ENCODE measurements at regions not wholly inside any gene's neighbourhood (a gene's known extent, or its start where the extent isn't known, plus 50 kb on each side); places are given as distances from the start of the nearest gene placed in this dataset.

- no peaks in the 10 kb centered on the region for H3K36me3 ChIP-seq (ENCODE audit: control insufficient read depth in 3 of 3, insufficient read depth in 3 of 3, low read length in 3 of 3)
- H3K9me3 ChIP-seq (ENCODE audit: control insufficient read depth in 3 of 3, low read length in 3 of 3) = peaks cover 0 to 10% (median 7%) of the 10 kb centered on the region in 3 donors
- H3K4me1 ChIP-seq (ENCODE audit: control insufficient read depth in 3 of 3, insufficient read depth in 3 of 3, low read length in 3 of 3) = no peaks in the 10 kb centered on the region
- H3K4me3 ChIP-seq (ENCODE audit: low read length in 3 of 3) = no peak overlapping the region
- H3K27me3 ChIP-seq (ENCODE audit: control insufficient read depth in 3 of 3, insufficient read depth in 3 of 3, low read length in 3 of 3) = peaks cover 0 to 4% (median 3%) of the 10 kb centered on the region in 3 donors
- no peak overlapping the region for H3K9ac ChIP-seq (ENCODE audit: low read depth in 1 of 3, low read length in 3 of 3)
- H3K27ac ChIP-seq (ENCODE audit: low read depth, low read length) = no peak overlapping the region
Measured at GRCh38 chr2:10520154-10520553, 72.0 kb upstream of the ODC1 start.

- peaks cover 0 to 13% (median 13%) of the 10 kb centered on the region in 3 donors for H3K9me3 ChIP-seq (ENCODE audit: control insufficient read depth in 3 of 3, low read length in 3 of 3)
- no peaks in the 10 kb centered on the region for H3K36me3 ChIP-seq (ENCODE audit: control insufficient read depth in 3 of 3, insufficient read depth in 3 of 3, low read length in 3 of 3)
- peaks cover 0 to 4% (median 3%) of the 10 kb centered on the region in 3 donors for H3K27me3 ChIP-seq (ENCODE audit: control insufficient read depth in 3 of 3, insufficient read depth in 3 of 3, low read length in 3 of 3)
- H3K4me3 ChIP-seq (ENCODE audit: low read length in 3 of 3) = no peak overlapping the region
- no peak overlapping the region for H3K27ac ChIP-seq (ENCODE audit: low read depth, low read length)
- H3K9ac ChIP-seq (ENCODE audit: low read depth in 1 of 3, low read length in 3 of 3) = no peak overlapping the region
- no peaks in the 10 kb centered on the region for H3K4me1 ChIP-seq (ENCODE audit: control insufficient read depth in 3 of 3, insufficient read depth in 3 of 3, low read length in 3 of 3)
Measured at GRCh38 chr2:10519394-10519740, 71.2 kb upstream of the ODC1 start.

- no peaks in the 10 kb centered on the region for H3K36me3 ChIP-seq (ENCODE audit: control insufficient read depth in 3 of 3, insufficient read depth in 3 of 3, low read length in 3 of 3)
- H3K4me1 ChIP-seq (ENCODE audit: control insufficient read depth in 3 of 3, insufficient read depth in 3 of 3, low read length in 3 of 3) = no peaks in the 10 kb centered on the region
- H3K27ac ChIP-seq (ENCODE audit: low read depth, low read length) = no peak overlapping the region
- H3K4me3 ChIP-seq (ENCODE audit: low read length in 3 of 3) = no peak overlapping the region
- H3K27me3 ChIP-seq (ENCODE audit: control insufficient read depth in 3 of 3, insufficient read depth in 3 of 3, low read length in 3 of 3) = peaks cover 0 to 4% (median 3%) of the 10 kb centered on the region in 3 donors
- peaks cover 0 to 15% (median 13%) of the 10 kb centered on the region in 3 donors for H3K9me3 ChIP-seq (ENCODE audit: control insufficient read depth in 3 of 3, low read length in 3 of 3)
- no peak overlapping the region for H3K9ac ChIP-seq (ENCODE audit: low read depth in 1 of 3, low read length in 3 of 3)
Measured at GRCh38 chr2:10518470-10519393, 70.6 kb upstream of the ODC1 start.

- peaks cover 0 to 15% (median 13%) of the 10 kb centered on the region in 3 donors for H3K9me3 ChIP-seq (ENCODE audit: control insufficient read depth in 3 of 3, low read length in 3 of 3)
- H3K36me3 ChIP-seq (ENCODE audit: control insufficient read depth in 3 of 3, insufficient read depth in 3 of 3, low read length in 3 of 3) = no peaks in the 10 kb centered on the region
- H3K9ac ChIP-seq (ENCODE audit: low read depth in 1 of 3, low read length in 3 of 3) = no peak overlapping the region
- no peaks in the 10 kb centered on the region for H3K27me3 ChIP-seq (ENCODE audit: control insufficient read depth in 3 of 3, insufficient read depth in 3 of 3, low read length in 3 of 3)
- H3K4me1 ChIP-seq (ENCODE audit: control insufficient read depth in 3 of 3, insufficient read depth in 3 of 3, low read length in 3 of 3) = no peaks in the 10 kb centered on the region
- H3K4me3 ChIP-seq (ENCODE audit: low read length in 3 of 3) = no peak overlapping the region
- H3K27ac ChIP-seq (ENCODE audit: low read depth, low read length) = no peak overlapping the region
Measured at GRCh38 chr2:10517351-10518043, 69.4 kb upstream of the ODC1 start.

GRCh38 chr2:10515887-10516286, 67.8 kb upstream of the ODC1 start:
- Histone ChIP-seq H3K4me3 (ENCODE audit: low read length in 3 of 3) (no peak overlapping the region), H3K9ac (ENCODE audit: low read depth in 1 of 3, low read length in 3 of 3) (no peak overlapping the region), H3K27me3 (ENCODE audit: control insufficient read depth in 3 of 3, insufficient read depth in 3 of 3, low read length in 3 of 3) (no peaks in the 10 kb centered on the region), H3K9me3 (ENCODE audit: control insufficient read depth in 3 of 3, low read length in 3 of 3) (peaks cover 0 to 15% (median 13%) of the 10 kb centered on the region in 3 donors), H3K4me1 (ENCODE audit: control insufficient read depth in 3 of 3, insufficient read depth in 3 of 3, low read length in 3 of 3) (no peaks in the 10 kb centered on the region), H3K36me3 (ENCODE audit: control insufficient read depth in 3 of 3, insufficient read depth in 3 of 3, low read length in 3 of 3) (no peaks in the 10 kb centered on the region), H3K27ac (ENCODE audit: low read depth, low read length) (no peak overlapping the region)

- H3K27ac ChIP-seq (ENCODE audit: low read depth, low read length) = no peak overlapping the region
- H3K36me3 ChIP-seq (ENCODE audit: control insufficient read depth in 3 of 3, insufficient read depth in 3 of 3, low read length in 3 of 3) = no peaks in the 10 kb centered on the region
- H3K9ac ChIP-seq (ENCODE audit: low read depth in 1 of 3, low read length in 3 of 3) = no peak overlapping the region
- H3K4me1 ChIP-seq (ENCODE audit: control insufficient read depth in 3 of 3, insufficient read depth in 3 of 3, low read length in 3 of 3) = no peaks in the 10 kb centered on the region
- H3K27me3 ChIP-seq (ENCODE audit: control insufficient read depth in 3 of 3, insufficient read depth in 3 of 3, low read length in 3 of 3) = no peaks in the 10 kb centered on the region
- H3K4me3 ChIP-seq (ENCODE audit: low read length in 3 of 3) = no peak overlapping the region
- peaks cover 0 to 15% (median 13%) of the 10 kb centered on the region in 3 donors for H3K9me3 ChIP-seq (ENCODE audit: control insufficient read depth in 3 of 3, low read length in 3 of 3)
Measured at GRCh38 chr2:10514743-10515142, 66.6 kb upstream of the ODC1 start.

- Histone ChIP-seq H3K4me3 (ENCODE audit: low read length in 3 of 3) (no peak overlapping the region), H3K4me1 (ENCODE audit: control insufficient read depth in 3 of 3, insufficient read depth in 3 of 3, low read length in 3 of 3) (no peaks in the 10 kb centered on the region), H3K27me3 (ENCODE audit: control insufficient read depth in 3 of 3, insufficient read depth in 3 of 3, low read length in 3 of 3) (no peaks in the 10 kb centered on the region), H3K9ac (ENCODE audit: low read depth in 1 of 3, low read length in 3 of 3) (no peak overlapping the region), H3K36me3 (ENCODE audit: control insufficient read depth in 3 of 3, insufficient read depth in 3 of 3, low read length in 3 of 3) (no peaks in the 10 kb centered on the region), H3K27ac (ENCODE audit: low read depth, low read length) (no peak overlapping the region), H3K9me3 (ENCODE audit: control insufficient read depth in 3 of 3, low read length in 3 of 3) (peaks cover 0 to 15% (median 13%) of the 10 kb centered on the region in 3 donors)
Measured at GRCh38 chr2:10514273-10514672, 66.1 kb upstream of the ODC1 start.

- no peak overlapping the region for H3K27ac ChIP-seq (ENCODE audit: low read depth, low read length)
- peaks cover 0 to 15% (median 13%) of the 10 kb centered on the region in 3 donors for H3K9me3 ChIP-seq (ENCODE audit: control insufficient read depth in 3 of 3, low read length in 3 of 3)
- no peaks in the 10 kb centered on the region for H3K4me1 ChIP-seq (ENCODE audit: control insufficient read depth in 3 of 3, insufficient read depth in 3 of 3, low read length in 3 of 3)
- no peak overlapping the region for H3K9ac ChIP-seq (ENCODE audit: low read depth in 1 of 3, low read length in 3 of 3)
- H3K4me3 ChIP-seq (ENCODE audit: low read length in 3 of 3) = no peak overlapping the region
- H3K27me3 ChIP-seq (ENCODE audit: control insufficient read depth in 3 of 3, insufficient read depth in 3 of 3, low read length in 3 of 3) = no peaks in the 10 kb centered on the region
- H3K36me3 ChIP-seq (ENCODE audit: control insufficient read depth in 3 of 3, insufficient read depth in 3 of 3, low read length in 3 of 3) = no peaks in the 10 kb centered on the region
Measured at GRCh38 chr2:10513201-10513600, 65.1 kb upstream of the ODC1 start.

- H3K27ac ChIP-seq (ENCODE audit: low read depth, low read length) = no peak overlapping the region
- peaks cover 0 to 3% (median 0%) of the 10 kb centered on the region in 3 donors for H3K27me3 ChIP-seq (ENCODE audit: control insufficient read depth in 3 of 3, insufficient read depth in 3 of 3, low read length in 3 of 3)
- no peak overlapping the region for H3K4me3 ChIP-seq (ENCODE audit: low read length in 3 of 3)
- no peak overlapping the region for H3K9ac ChIP-seq (ENCODE audit: low read depth in 1 of 3, low read length in 3 of 3)
- H3K9me3 ChIP-seq (ENCODE audit: control insufficient read depth in 3 of 3, low read length in 3 of 3) = no peaks in the 10 kb centered on the region
- no peaks in the 10 kb centered on the region for H3K4me1 ChIP-seq (ENCODE audit: control insufficient read depth in 3 of 3, insufficient read depth in 3 of 3, low read length in 3 of 3)
- no peaks in the 10 kb centered on the region for H3K36me3 ChIP-seq (ENCODE audit: control insufficient read depth in 3 of 3, insufficient read depth in 3 of 3, low read length in 3 of 3)
Measured at GRCh38 chr2:10508038-10508437, 59.9 kb upstream of the ODC1 start.

GRCh38 chr2:10507106-10507505, 59.0 kb upstream of the ODC1 start:
- no peak overlapping the region for H3K9ac ChIP-seq (ENCODE audit: low read depth in 1 of 3, low read length in 3 of 3)
- H3K27me3 ChIP-seq (ENCODE audit: control insufficient read depth in 3 of 3, insufficient read depth in 3 of 3, low read length in 3 of 3) = peaks cover 0 to 3% (median 0%) of the 10 kb centered on the region in 3 donors
- H3K36me3 ChIP-seq (ENCODE audit: control insufficient read depth in 3 of 3, insufficient read depth in 3 of 3, low read length in 3 of 3) = no peaks in the 10 kb centered on the region
- H3K27ac ChIP-seq (ENCODE audit: low read depth, low read length) = no peak overlapping the region
- no peaks in the 10 kb centered on the region for H3K4me1 ChIP-seq (ENCODE audit: control insufficient read depth in 3 of 3, insufficient read depth in 3 of 3, low read length in 3 of 3)
- H3K9me3 ChIP-seq (ENCODE audit: control insufficient read depth in 3 of 3, low read length in 3 of 3) = no peaks in the 10 kb centered on the region
- no peak overlapping the region for H3K4me3 ChIP-seq (ENCODE audit: low read length in 3 of 3)
